ENCODE measurements at regions not wholly inside any gene's neighbourhood (a gene's known extent, or its start where the extent isn't known, plus 50 kb on each side); places are given as distances from the start of the nearest gene placed in this dataset.

DNA sequence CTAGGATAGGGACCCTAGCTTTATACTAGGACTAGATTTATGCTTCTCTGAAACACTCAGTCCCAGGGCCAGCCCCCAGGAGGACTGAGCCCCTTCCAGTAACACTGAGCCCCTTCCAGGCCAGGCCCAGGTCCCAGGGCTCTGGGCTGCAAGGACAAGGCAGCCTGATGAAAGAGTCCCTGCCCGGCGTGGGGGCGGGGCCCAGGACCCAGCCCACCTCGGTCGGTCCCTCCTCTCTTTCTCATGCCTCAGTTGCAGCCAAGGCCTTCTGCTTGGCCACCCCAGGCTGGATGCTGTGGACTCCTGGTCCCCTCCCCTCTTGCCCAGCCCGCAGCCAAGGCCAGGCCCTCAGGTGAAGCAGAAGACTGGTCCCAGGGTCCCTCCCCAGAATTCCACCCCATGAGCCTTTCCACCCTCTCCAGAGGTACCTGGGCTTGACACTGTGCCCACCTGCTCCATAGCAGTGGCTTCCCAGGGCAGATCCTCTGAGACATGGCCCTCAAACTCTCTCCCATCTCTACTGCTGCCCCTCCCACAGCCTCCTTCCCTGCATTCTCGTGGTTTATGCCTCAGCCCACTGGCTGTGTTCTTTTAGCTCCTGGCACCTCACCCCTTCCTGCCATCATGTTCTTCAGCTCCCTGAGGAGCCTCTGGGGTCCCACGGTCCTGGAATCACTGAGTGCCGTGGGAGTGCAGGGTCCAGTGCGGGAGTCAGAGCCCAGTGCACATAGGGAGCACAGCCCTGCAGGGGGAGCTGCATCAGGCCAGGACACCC, 53.6 kb upstream of the C1QTNF9B start:
- Histone ChIP-seq H3K9me2 (replicated peaks; ENCODE audit: low read depth, low read length) (no peaks in the 10 kb centered on the region), H3K4me3 (ENCODE audit: low read length, poor library complexity, severe bottlenecking) (no peak overlapping the region), H3K4me1 (ENCODE audit: insufficient read depth, low read length, poor library complexity, severe bottlenecking) (no peaks in the 10 kb centered on the region), H4K20me1 (ENCODE audit: insufficient read depth, low read length, poor library complexity, severe bottlenecking) (no peaks in the 10 kb centered on the region), H3K9ac (ENCODE audit: low read depth, low read length, poor library complexity, severe bottlenecking) (no peak overlapping the region), H3K27me3 (ENCODE audit: insufficient read depth, low read length, poor library complexity, severe bottlenecking) (no peaks in the 10 kb centered on the region), H3K4me2 (ENCODE audit: low read depth, low read length, poor library complexity, severe bottlenecking) (no peak overlapping the region), H3K79me2 (ENCODE audit: insufficient read depth, low read length) (no peaks in the 10 kb centered on the region), H3K9me3 (ENCODE audit: insufficient read depth, low read depth, low read length) (no peaks in the 10 kb centered on the region), H2AFZ (ENCODE audit: low read length) (no peak overlapping the region), H3K36me3 (ENCODE audit: insufficient read depth, low read length) (no peaks in the 10 kb centered on the region), H3F3A (ENCODE audit: low read depth) (no peaks in the 10 kb centered on the region)
- TF ChIP-seq CTCF (conservative IDR thresholded peaks at IDR 0.05; ENCODE audit: low read length) (no peak), EZH2phosphoT487 (IDR thresholded peaks at IDR 0.05; ENCODE audit: borderline replicate concordance) (no peak)

DNA sequence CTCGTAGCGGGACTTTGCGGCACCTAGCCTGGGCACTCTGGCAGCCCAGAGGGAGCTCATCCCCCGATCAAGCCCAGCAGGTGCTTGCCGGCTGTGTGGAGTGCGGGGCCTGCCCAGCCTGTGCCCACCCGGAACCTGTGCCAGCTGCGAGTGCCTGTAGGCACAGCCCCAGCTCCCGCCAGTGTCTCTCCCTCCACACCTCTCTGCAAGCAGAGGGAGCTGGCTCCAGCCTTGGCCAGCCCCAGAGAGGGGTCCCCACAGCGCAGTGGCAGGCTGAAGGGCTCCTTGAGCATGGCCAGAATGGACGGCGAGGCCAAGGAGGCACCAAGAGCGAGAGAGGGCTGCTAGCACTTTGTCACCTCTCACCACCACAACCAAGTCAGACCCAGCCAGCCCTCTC, 55.5 kb upstream of the C1QTNF9B start:
- Histone ChIP-seq H3F3A (ENCODE audit: low read depth) (no peaks in the 10 kb centered on the region), H3K9me3 (ENCODE audit: insufficient read depth, low read depth, low read length) (no peaks in the 10 kb centered on the region), H3K4me3 (ENCODE audit: low read length, poor library complexity, severe bottlenecking) (no peak overlapping the region), H3K36me3 (ENCODE audit: insufficient read depth, low read length) (no peaks in the 10 kb centered on the region), H3K27me3 (ENCODE audit: insufficient read depth, low read length, poor library complexity, severe bottlenecking) (no peaks in the 10 kb centered on the region), H3K9me2 (replicated peaks; ENCODE audit: low read depth, low read length) (no peaks in the 10 kb centered on the region), H3K4me1 (ENCODE audit: insufficient read depth, low read length, poor library complexity, severe bottlenecking) (peaks cover 3% of the 10 kb centered on the region), H3K4me2 (ENCODE audit: low read depth, low read length, poor library complexity, severe bottlenecking) (no peak overlapping the region), H2AFZ (ENCODE audit: low read length) (no peak overlapping the region), H3K9ac (ENCODE audit: low read depth, low read length, poor library complexity, severe bottlenecking) (no peak overlapping the region), H3K79me2 (ENCODE audit: insufficient read depth, low read length) (no peaks in the 10 kb centered on the region), H4K20me1 (ENCODE audit: insufficient read depth, low read length, poor library complexity, severe bottlenecking) (no peaks in the 10 kb centered on the region)
- TF ChIP-seq EZH2phosphoT487 (IDR thresholded peaks at IDR 0.05; ENCODE audit: borderline replicate concordance), result no peak
- no peak for TF ChIP-seq CTCF (conservative IDR thresholded peaks at IDR 0.05; ENCODE audit: low read length)

GRCh38 chr13:23953860-23954512, 56.7 kb upstream of the C1QTNF9B start:
- Histone ChIP-seq H3K9me3 (ENCODE audit: insufficient read depth, low read depth, low read length) (no peaks in the 10 kb centered on the region), H3K4me1 (ENCODE audit: insufficient read depth, low read length, poor library complexity, severe bottlenecking) (peaks cover 3% of the 10 kb centered on the region), H3K79me2 (ENCODE audit: insufficient read depth, low read length) (no peaks in the 10 kb centered on the region), H3K4me2 (ENCODE audit: low read depth, low read length, poor library complexity, severe bottlenecking) (no peak overlapping the region), H3K27me3 (ENCODE audit: insufficient read depth, low read length, poor library complexity, severe bottlenecking) (no peaks in the 10 kb centered on the region), H3K9me2 (replicated peaks; ENCODE audit: low read depth, low read length) (no peaks in the 10 kb centered on the region), H3K9ac (ENCODE audit: low read depth, low read length, poor library complexity, severe bottlenecking) (no peak overlapping the region), H3K4me3 (ENCODE audit: low read length, poor library complexity, severe bottlenecking) (no peak overlapping the region), H4K20me1 (ENCODE audit: insufficient read depth, low read length, poor library complexity, severe bottlenecking) (no peaks in the 10 kb centered on the region), H3K36me3 (ENCODE audit: insufficient read depth, low read length) (no peaks in the 10 kb centered on the region), H3F3A (ENCODE audit: low read depth) (no peaks in the 10 kb centered on the region), H2AFZ (ENCODE audit: low read length) (no peak overlapping the region)
- TF ChIP-seq EZH2phosphoT487 (IDR thresholded peaks at IDR 0.05; ENCODE audit: borderline replicate concordance) (no peak), CTCF (conservative IDR thresholded peaks at IDR 0.05; ENCODE audit: low read length) (no peak)

Data from Loucy (cell line).